GM20000 (cell line): ENCODE measurements at regions not wholly inside any gene's neighbourhood (a gene's known extent, or its start where the extent isn't known, plus 50 kb on each side); places are given as distances from the start of the nearest gene placed in this dataset.

Source experiments
- DNase-seq: peaks from one replicate; pipeline ENCODE4 v3.0.0; 2012; ENCODE audit warnings: low spot score
- TF ChIP-seq, protein P1 (sequence below): IDR thresholded peaks from 2 replicates; pipeline ENCODE4 v1.5.1; 2012; ENCODE audit warnings: mild to moderate bottlenecking, control low read depth; ENCODE audit errors: extremely low read depth, missing control alignments

DNA sequence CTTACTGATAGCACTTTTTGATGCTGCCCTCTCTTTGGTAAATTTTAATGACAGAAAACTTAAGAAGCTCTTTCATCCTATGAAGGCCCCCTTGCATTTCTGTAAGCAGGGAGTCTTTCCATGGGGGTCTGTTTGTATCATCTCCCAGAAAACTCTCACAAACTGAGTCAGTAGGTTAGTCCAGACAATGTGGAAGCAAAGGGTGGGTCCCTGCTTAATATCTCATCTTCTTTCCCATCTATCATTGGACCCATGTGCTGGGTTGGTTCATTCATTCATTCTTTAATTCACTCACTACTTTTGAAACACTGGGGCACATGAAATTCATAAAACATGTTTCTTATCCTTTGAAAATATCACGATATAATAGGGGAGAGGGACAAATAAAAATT lies 164.3 kb downstream of the NTMT2 start:
- TF ChIP-seq, protein P1, sequence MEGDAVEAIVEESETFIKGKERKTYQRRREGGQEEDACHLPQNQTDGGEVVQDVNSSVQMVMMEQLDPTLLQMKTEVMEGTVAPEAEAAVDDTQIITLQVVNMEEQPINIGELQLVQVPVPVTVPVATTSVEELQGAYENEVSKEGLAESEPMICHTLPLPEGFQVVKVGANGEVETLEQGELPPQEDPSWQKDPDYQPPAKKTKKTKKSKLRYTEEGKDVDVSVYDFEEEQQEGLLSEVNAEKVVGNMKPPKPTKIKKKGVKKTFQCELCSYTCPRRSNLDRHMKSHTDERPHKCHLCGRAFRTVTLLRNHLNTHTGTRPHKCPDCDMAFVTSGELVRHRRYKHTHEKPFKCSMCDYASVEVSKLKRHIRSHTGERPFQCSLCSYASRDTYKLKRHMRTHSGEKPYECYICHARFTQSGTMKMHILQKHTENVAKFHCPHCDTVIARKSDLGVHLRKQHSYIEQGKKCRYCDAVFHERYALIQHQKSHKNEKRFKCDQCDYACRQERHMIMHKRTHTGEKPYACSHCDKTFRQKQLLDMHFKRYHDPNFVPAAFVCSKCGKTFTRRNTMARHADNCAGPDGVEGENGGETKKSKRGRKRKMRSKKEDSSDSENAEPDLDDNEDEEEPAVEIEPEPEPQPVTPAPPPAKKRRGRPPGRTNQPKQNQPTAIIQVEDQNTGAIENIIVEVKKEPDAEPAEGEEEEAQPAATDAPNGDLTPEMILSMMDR: no peak
- DNase-seq: no peak

DNA sequence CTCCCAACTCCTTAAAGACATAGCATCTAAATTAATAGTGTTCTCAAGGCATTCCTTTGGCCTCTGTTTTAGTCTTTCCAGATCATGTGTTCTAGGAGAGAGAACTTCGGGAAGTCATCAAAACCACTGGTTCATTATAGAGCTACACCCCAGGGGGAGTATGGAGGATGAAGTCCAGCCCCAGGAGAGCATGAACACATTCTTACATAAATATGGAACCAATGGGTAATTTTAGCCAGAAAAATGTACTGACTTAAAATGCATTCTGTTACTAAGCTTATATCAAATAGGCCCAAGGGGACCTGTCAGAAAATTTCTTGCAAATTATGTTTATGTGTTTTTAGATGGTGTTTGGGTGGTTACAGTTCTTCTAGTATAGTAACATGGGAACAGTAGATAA lies 165.2 kb downstream of the NTMT2 start:
- DNase-seq: no peak
- TF ChIP-seq, protein P1: no peak

GRCh38 chr1:170313306-170313705 lies 167.5 kb downstream of the NTMT2 start:
- DNase-seq: no peak
- TF ChIP-seq, protein P1: no peak

DNA sequence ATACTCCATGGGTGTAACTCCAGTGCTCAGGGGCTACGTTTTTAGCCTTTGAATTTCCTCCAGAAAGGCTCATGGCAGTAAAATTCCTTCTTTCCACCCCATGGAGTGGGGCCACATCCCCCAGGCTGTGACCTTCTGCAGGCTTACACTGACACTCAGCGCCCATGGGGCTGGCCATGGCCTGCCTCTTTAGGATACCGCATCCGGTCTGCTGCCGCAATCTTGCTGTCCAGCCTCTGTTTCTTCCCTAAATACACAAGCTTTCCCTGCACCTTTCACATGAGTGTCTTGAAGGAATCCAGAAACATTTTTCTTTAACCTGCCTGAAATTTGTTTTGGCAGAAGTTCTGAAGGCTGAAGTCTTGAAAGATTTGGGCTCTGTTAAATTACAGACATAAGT lies 170.5 kb downstream of the NTMT2 start:
- TF ChIP-seq, protein P1: no peak
- no peak for DNase-seq

DNA sequence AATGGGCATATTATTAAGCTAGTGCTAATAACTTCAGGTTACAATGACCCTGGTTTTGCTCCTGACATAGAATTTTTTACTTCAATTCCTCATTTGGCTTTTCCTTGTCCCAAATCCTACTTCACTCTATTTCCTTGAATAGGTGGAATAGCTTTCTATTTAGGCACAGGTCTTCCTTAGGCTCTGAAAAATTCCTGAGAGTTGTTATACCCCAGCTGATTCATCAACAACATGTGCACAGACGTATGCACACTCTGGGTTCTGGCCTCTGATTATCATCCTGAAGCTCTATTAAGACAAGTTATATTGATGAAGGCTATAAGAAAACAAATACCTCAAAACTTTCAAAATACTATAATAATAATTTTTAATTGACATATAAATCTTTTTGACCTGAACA lies 172.4 kb downstream of the NTMT2 start:
- TF ChIP-seq, protein P1: no peak
- DNase-seq: no peak

DNA sequence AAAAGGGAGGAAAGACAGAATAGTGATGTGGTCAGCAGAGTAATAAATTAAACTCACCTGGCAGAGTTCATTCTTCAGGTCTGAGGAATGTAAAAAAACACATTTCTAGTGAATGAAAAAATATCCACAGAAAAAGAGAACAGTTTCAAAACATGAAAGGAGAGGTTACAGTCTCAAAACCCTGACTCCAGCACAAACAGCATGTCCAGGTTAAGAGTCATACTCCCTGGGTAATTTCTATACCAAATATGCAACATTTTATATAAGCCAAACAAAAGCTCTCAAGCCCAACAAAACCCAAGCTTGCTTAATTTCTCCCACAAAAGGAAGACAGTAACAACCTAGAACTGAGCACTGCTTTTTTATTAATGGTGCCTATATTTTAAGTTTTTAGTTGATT lies 173.0 kb downstream of the NTMT2 start:
- no peak for DNase-seq
- TF ChIP-seq, protein P1: no peak

DNA sequence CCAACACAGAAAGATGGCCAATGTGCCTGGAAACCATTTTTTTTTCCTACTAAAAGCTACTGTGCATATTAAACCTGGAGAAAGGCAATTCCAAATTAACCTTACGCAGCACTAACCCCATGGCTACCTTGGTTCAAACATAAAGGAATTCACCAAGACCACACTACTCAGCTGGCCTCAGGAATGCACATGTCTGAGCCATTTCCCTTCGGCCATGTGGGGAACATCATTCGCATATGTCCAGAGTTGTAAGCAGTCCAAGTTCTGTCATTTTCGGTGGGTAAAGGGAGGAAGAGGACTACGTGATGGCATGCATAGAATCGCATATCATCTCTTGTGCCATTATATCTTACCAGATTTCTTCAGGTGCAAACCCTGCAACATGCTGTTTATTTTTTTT lies 175.4 kb downstream of the NTMT2 start:
- TF ChIP-seq, protein P1: no peak
- no peak for DNase-seq
